Pancreas (tissue), 10 donors: ENCODE measurements at regions not wholly inside any gene's neighbourhood (a gene's known extent, or its start where the extent isn't known, plus 50 kb on each side); places are given as distances from the start of the nearest gene placed in this dataset.

Experiments
- ATAC-seq, 4 donors: fragments of 200-7000 bp; cut with Tn5 transposase; one replicate each; pipeline versions ENCODE4 v1.8.0 to v1.9.1; 2020; ENCODE audit warnings: mild to moderate bottlenecking in 4 of 4, moderate library complexity in 4 of 4
- DNase-seq, 6 donors: peaks; one replicate each; pipeline ENCODE4 v3.0.0-alpha.2; 2020
- FAIRE-seq: peaks from 2 replicates; lab custom pipeline; 2012; peaks lifted over from hg19 to GRCh38; lab: Jason Lieb, UNC
- H3K27ac ChIP-seq, 4 donors: fragments of 200-600 bp; sonication (generic); 1 replicate in 3 of 4; 2 replicates in 1 of 4; pipeline versions ENCODE4 v1.5.0 to v1.8.0; 2020
- H3K27me3 ChIP-seq, 4 donors: fragments of 200-600 bp; one replicate each; pipeline ENCODE4 v1.8.0; 2021
- H3K36me3 ChIP-seq, 3 donors: fragments of 200-600 bp; sonication (generic) in 1 of 3; one replicate each; pipeline versions ENCODE4 v1.5.0 to v1.8.0; 2020 to 2021
- H3K4me1 ChIP-seq, 3 donors: fragments of 200-600 bp; one replicate each; pipeline ENCODE4 v1.8.0; 2021
- H3K4me3 ChIP-seq, 4 donors: fragments of 200-600 bp; sonication (generic) in 2 of 4; one replicate each; pipeline versions ENCODE4 v1.5.0 to v1.8.0; 2020 to 2021
- H3K9me3 ChIP-seq, 4 donors: fragments of 200-600 bp; one replicate each; pipeline ENCODE4 v1.8.0; 2021
- WGBS, 2 donors: extraction: QIAGEN DNeasy Blood & Tissue Kit; methylation state at CpG; one replicate each; pipeline ENCODE4 v1.1.7; 2013; 5-methylcytosine and 5-hydroxymethylcytosine counted together
- intact Hi-C, 3 donors: fragments of 100-400 bp; cut with DNase I; formaldehyde crosslinking; loops; one replicate each; pipeline versions ENCODE4 v1.11.1 to v1.14.2; 2022
- TF ChIP-seq, protein P1 (sequence below), 4 donors: fragments of 200-600 bp; sonication (generic) in 3 of 4; IDR thresholded peaks; one replicate each; pipeline versions ENCODE4 v1.5.0 to v1.8.0; 2021; ENCODE audit warnings: antibody characterized with exemption in 4 of 4
- donor health status: healthy with polysubstance abuse.
- donor health status: DM: no; HTN: no; CAD: no; lungs with moderate emphysema.
- donor health status: DM: no; HTN: no; CAD: no.
- donor health status: control.
- donor health status: control.
- donor health status: Bipolar disorder and iron deficiency.
- donor health status: DM: yes; HTN: yes; CAD: no.
- donor health status: DM: no; HTN: no; CAD: no.
- donor health status: DM: no; HTN: no; CAD: no.
- donor health status: DM: yes; HTN: yes; CAD: no.

DNA sequence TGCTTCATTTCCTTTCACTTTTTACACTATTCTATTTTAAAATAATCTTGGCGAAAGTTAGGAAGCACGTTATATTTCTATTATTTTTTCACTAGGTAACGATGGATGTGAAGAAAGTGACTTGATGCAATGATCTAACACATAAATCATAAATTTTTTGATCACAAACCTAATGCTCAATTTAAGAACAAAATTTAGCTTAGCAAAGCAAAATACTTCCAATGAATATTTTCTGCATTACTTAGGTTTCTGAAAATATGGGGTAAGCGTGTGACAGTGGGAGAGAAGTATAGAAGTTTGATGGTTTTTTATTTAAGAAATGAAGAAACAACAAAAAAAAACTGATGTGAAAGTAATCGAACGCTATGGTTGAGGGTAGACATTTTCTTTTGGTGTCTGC, 1528.7 kb upstream of the CDH9 start:
- ATAC-seq (no peak), DNase-seq (no peak), FAIRE-seq (no peak)
- H3K9me3 ChIP-seq = no peaks in the 10 kb centered on the region
- H3K27me3 ChIP-seq = no peaks in the 10 kb centered on the region
- H3K4me3 ChIP-seq = no peak overlapping the region
- TF ChIP-seq, protein P1, sequence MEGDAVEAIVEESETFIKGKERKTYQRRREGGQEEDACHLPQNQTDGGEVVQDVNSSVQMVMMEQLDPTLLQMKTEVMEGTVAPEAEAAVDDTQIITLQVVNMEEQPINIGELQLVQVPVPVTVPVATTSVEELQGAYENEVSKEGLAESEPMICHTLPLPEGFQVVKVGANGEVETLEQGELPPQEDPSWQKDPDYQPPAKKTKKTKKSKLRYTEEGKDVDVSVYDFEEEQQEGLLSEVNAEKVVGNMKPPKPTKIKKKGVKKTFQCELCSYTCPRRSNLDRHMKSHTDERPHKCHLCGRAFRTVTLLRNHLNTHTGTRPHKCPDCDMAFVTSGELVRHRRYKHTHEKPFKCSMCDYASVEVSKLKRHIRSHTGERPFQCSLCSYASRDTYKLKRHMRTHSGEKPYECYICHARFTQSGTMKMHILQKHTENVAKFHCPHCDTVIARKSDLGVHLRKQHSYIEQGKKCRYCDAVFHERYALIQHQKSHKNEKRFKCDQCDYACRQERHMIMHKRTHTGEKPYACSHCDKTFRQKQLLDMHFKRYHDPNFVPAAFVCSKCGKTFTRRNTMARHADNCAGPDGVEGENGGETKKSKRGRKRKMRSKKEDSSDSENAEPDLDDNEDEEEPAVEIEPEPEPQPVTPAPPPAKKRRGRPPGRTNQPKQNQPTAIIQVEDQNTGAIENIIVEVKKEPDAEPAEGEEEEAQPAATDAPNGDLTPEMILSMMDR (IDR thresholded peaks at IDR 0.05) = no peak
- no peaks in the 10 kb centered on the region for H3K4me1 ChIP-seq
- 65 to 79% methylated on average over 6 of the region's 6 CpGs for WGBS, 2 donors
- no peak overlapping the region for H3K27ac ChIP-seq
- intact Hi-C loops = no loop called here
- no peaks in the 10 kb centered on the region for H3K36me3 ChIP-seq

GRCh38 chr5:28561522-28561921, 1523.1 kb upstream of the CDH9 start:
- no peak for ATAC-seq
- DNase-seq = peak in 1 of 6 donors; percentile 20
- H3K9me3 ChIP-seq = no peaks in the 10 kb centered on the region
- H3K4me3 ChIP-seq = no peak overlapping the region
- no peak overlapping the region for H3K27ac ChIP-seq
- no peaks in the 10 kb centered on the region for H3K27me3 ChIP-seq
- no peak for FAIRE-seq
- intact Hi-C loops = no loop called here
- no peaks in the 10 kb centered on the region for H3K36me3 ChIP-seq
- TF ChIP-seq, protein P1 (IDR thresholded peaks at IDR 0.05) = no peak
- no peaks in the 10 kb centered on the region for H3K4me1 ChIP-seq

GRCh38 chr5:28558196-28558595, 1519.8 kb upstream of the CDH9 start:
- no peak overlapping the region for H3K27ac ChIP-seq
- no peaks in the 10 kb centered on the region for H3K36me3 ChIP-seq
- H3K9me3 ChIP-seq = no peaks in the 10 kb centered on the region
- 48 to 61% methylated on average over 1 of the region's 1 CpG for WGBS, 2 donors
- no peaks in the 10 kb centered on the region for H3K4me1 ChIP-seq
- no peaks in the 10 kb centered on the region for H3K27me3 ChIP-seq
- TF ChIP-seq, protein P1 (IDR thresholded peaks at IDR 0.05) = no peak
- no peak for ATAC-seq
- FAIRE-seq = no peak
- no peak for DNase-seq
- H3K4me3 ChIP-seq = no peak overlapping the region
- intact Hi-C loops = no loop called here

GRCh38 chr5:28557114-28557513, 1518.7 kb upstream of the CDH9 start:
- ATAC-seq = no peak
- DNase-seq = no peak
- FAIRE-seq = no peak

GRCh38 chr5:28549588-28549987, 1511.2 kb upstream of the CDH9 start:
- ATAC-seq (no peak), DNase-seq (no peak), FAIRE-seq (no peak)
- H3K4me3 ChIP-seq = no peak overlapping the region
- no peaks in the 10 kb centered on the region for H3K36me3 ChIP-seq
- no peaks in the 10 kb centered on the region for H3K27me3 ChIP-seq
- 32 to 42% methylated on average over 2 of the region's 2 CpGs for WGBS, 2 donors
- TF ChIP-seq, protein P1 (IDR thresholded peaks at IDR 0.05) = no peak
- H3K4me1 ChIP-seq = no peaks in the 10 kb centered on the region
- no peaks in the 10 kb centered on the region for H3K9me3 ChIP-seq
- no peak overlapping the region for H3K27ac ChIP-seq
- intact Hi-C loops = no loop called here

More at GRCh38 chr5:28557114-28557513, 1518.7 kb upstream of the CDH9 start:
- TF ChIP-seq, protein P1 (IDR thresholded peaks at IDR 0.05) = no peak
- Histone ChIP-seq H3K4me1 (no peaks in the 10 kb centered on the region), H3K9me3 (no peaks in the 10 kb centered on the region), H3K27ac (no peak overlapping the region), H3K36me3 (no peaks in the 10 kb centered on the region), H3K27me3 (no peaks in the 10 kb centered on the region), H3K4me3 (no peak overlapping the region)
- intact Hi-C loops = no loop called here
